K562 (cell line): ENCODE measurements at regions not wholly inside any gene's neighbourhood (a gene's known extent, or its start where the extent isn't known, plus 50 kb on each side); places are given as distances from the start of the nearest gene placed in this dataset.

ENCODE experiments used
- ATAC-seq: fragments of 200-7000 bp; cut with Tn5 transposase; 3 replicates; pipeline ENCODE4 v1.9.1; 2020; ENCODE audit warnings: moderate library complexity
- BruUV-seq: library from RNA; stranded (reverse); fragments of 400-500 nt; replicated peaks from 2 replicates; lab custom pipeline; 2021; lab: Mats Ljungman, UMichigan
- CTCF ChIA-PET: fragments of 300-600 bp; formaldehyde crosslinking; extraction: SDS; loops from one replicate; lab custom pipeline; 2021; ENCODE audit warnings: low intra/inter-chr PET ratio; lab: Yijun Ruan, JAX
- POLR2A ChIA-PET: fragments of 300-600, 350-650 bp; sonication (Branson Sonifier 250); formaldehyde crosslinking; extraction: SDS; loops from one replicate; lab custom pipeline; 2021; ENCODE audit warnings: antibody characterized with exemption, inconsistent platforms; lab: Yijun Ruan, JAX
- DNase-seq, 4 experiments: peaks; one replicate each; pipeline versions ENCODE4 v3.0.0 to v3.0.0-alpha.2; 2011 to 2018; ENCODE audit warnings: low spot score in 3 of 4, mixed read lengths in 3 of 4; ENCODE audit errors: extremely low read depth in 1 of 4
- FAIRE-seq: peaks from 2 replicates; lab custom pipeline; 2011; peaks lifted over from hg19 to GRCh38; lab: Jason Lieb, UNC
- H2AFZ ChIP-seq: 2 replicates; pipeline ENCODE4 v1.6.0; 2011; ENCODE audit warnings: low read depth, low read length, control low read depth, inconsistent platforms
- H3K27ac ChIP-seq: fragments of 200-600 bp; 3 replicates; pipeline ENCODE4 v1.8.0; 2011; ENCODE audit warnings: low read depth, mild to moderate bottlenecking, control low read depth, inconsistent platforms, low read length, moderate library complexity, mixed read lengths; ENCODE audit errors: extremely low read depth
- H3K27me3 ChIP-seq, 2 experiments: fragments of 300-600 bp in 1 of 2; 2 replicates in 1 of 2; 3 replicates in 1 of 2; pipeline versions ENCODE4 v1.6.0 to v1.8.0; 2011; ENCODE audit warnings: inconsistent platforms in 2 of 2, low read length in 2 of 2, mild to moderate bottlenecking in 1 of 2, mixed read lengths in 1 of 2, moderate library complexity in 1 of 2; ENCODE audit not compliant: control insufficient read depth in 2 of 2, insufficient read depth in 2 of 2
- H3K36me3 ChIP-seq: fragments of 300-600 bp; 3 replicates; pipeline ENCODE4 v1.8.0; 2011; ENCODE audit warnings: mild to moderate bottlenecking, low read length, inconsistent platforms; ENCODE audit not compliant: control insufficient read depth, insufficient read depth
- H3K4me1 ChIP-seq, 2 experiments: fragments of 200-600 bp in 1 of 2; replicated peaks in 1 of 2; 2 replicates in 1 of 2; 3 replicates in 1 of 2; pipeline versions ENCODE4 v1.5.1 to v1.8.0; 2011; ENCODE audit warnings: inconsistent platforms in 2 of 2, low read length in 2 of 2, mild to moderate bottlenecking in 1 of 2, mixed read lengths in 1 of 2, moderate library complexity in 1 of 2; ENCODE audit not compliant: control insufficient read depth in 2 of 2, insufficient read depth in 2 of 2
- H3K4me2 ChIP-seq: 2 replicates; pipeline ENCODE4 v1.6.1; 2011; ENCODE audit warnings: low read length, control low read depth, inconsistent platforms, mixed read lengths; ENCODE audit not compliant: insufficient read depth
- H3K4me3 ChIP-seq: fragments of 200-600 bp; sonication (generic), shearing (Covaris generic); 2 replicates; pipeline ENCODE4 v1.5.1; 2016; ENCODE audit warnings: control low read depth, inconsistent platforms
- H3K79me2 ChIP-seq: fragments of 200-600 bp; 3 replicates; pipeline ENCODE4 v1.8.0; 2011; ENCODE audit warnings: low read length, inconsistent platforms; ENCODE audit not compliant: control insufficient read depth, insufficient read depth
- H3K9ac ChIP-seq, 2 experiments: 2 replicates each; pipeline versions ENCODE4 v1.6.0 to v1.6.1; 2011; ENCODE audit warnings: low read depth in 2 of 2, low read length in 2 of 2, control low read depth in 1 of 2, inconsistent platforms in 1 of 2, mild to moderate bottlenecking in 1 of 2, mixed read lengths in 1 of 2; ENCODE audit not compliant: insufficient read depth in 1 of 2
- H3K9me1 ChIP-seq: one replicate; pipeline ENCODE4 v1.6.0; 2011; ENCODE audit warnings: inconsistent platforms, mild to moderate bottlenecking, low read length, moderate library complexity; ENCODE audit not compliant: control insufficient read depth, insufficient read depth
- H3K9me3 ChIP-seq: replicated peaks from 2 replicates; pipeline ENCODE4 v1.5.1; 2011; ENCODE audit warnings: low read depth, low read length, inconsistent platforms; ENCODE audit not compliant: control insufficient read depth, insufficient read depth
- H4K20me1 ChIP-seq: replicated peaks from 2 replicates; pipeline ENCODE4 v1.6.1; 2011; ENCODE audit warnings: low read length, inconsistent platforms, mixed read lengths; ENCODE audit not compliant: control insufficient read depth, insufficient read depth
- BRF1 ChIP-seq: IDR thresholded peaks from 3 replicates; pipeline ENCODE4 v1.6.1; 2011; ENCODE audit warnings: borderline replicate concordance, mild to moderate bottlenecking; ENCODE audit not compliant: insufficient read length; ENCODE audit errors: extremely low read depth
- PPARD ChIP-seq: fragments of 250-450 bp; sonication (Bioruptor Pico); IDR thresholded peaks from 2 replicates; pipeline ENCODE4 v1.8.0; 2022; ENCODE audit warnings: inconsistent platforms, mild to moderate bottlenecking, moderate library complexity
- SAP30 ChIP-seq: fragments of 200-600 bp; sonication (generic); IDR thresholded peaks from 2 replicates; pipeline ENCODE4 v1.6.1; 2012; ENCODE audit warnings: borderline replicate concordance, low read depth, mild to moderate bottlenecking, moderate library complexity, low read length, control low read depth, inconsistent platforms; ENCODE audit not compliant: insufficient read depth, poor library complexity, severe bottlenecking
- XRCC3 ChIP-seq: fragments of 450-650 bp; IDR thresholded peaks from 2 replicates; pipeline ENCODE4 v1.6.1; 2017; ENCODE audit warnings: mild to moderate bottlenecking, moderate library complexity
- WGBS: fragments of 100-300 bp; shearing (Covaris generic); methylation state at CpG from one replicate; pipeline ENCODE4 v1.1.6; 2016; ENCODE audit warnings: low coverage, mixed read lengths; ENCODE audit not compliant: insufficient coverage; ENCODE audit errors: missing lambda C conversion rate; 5-methylcytosine and 5-hydroxymethylcytosine counted together
- in situ Hi-C: fragments of 300-500 bp; cut with MboI; formaldehyde crosslinking; loops from 4 replicates; pipeline ENCODE4 v1.15.0; 2018; ENCODE audit warnings: inconsistent platforms, mixed read lengths
- intact Hi-C: fragments of 100-400 bp; cut with micrococcal nuclease; formaldehyde crosslinking; loops from 2 replicates; pipeline ENCODE4 v1.14.2; 2022
- TF ChIP-seq, protein P1 (sequence below), 2 experiments: fragments of 450-650 bp; IDR thresholded peaks; 2 replicates each; pipeline ENCODE4 v1.6.1; 2016; ENCODE audit warnings: mild to moderate bottlenecking in 2 of 2, borderline replicate concordance in 1 of 2, low read depth in 1 of 2, moderate library complexity in 1 of 2
- TF ChIP-seq, protein P2 (sequence below), 2 experiments: fragments of 450-650 bp in 1 of 2; sonication (generic) in 1 of 2; formaldehyde crosslinking; conservative IDR thresholded peaks; 2 replicates each; pipeline versions ENCODE4 v1.4.0 to v1.8.1; 2020 to 2022; ENCODE audit warnings: mild to moderate bottlenecking in 1 of 2, missing genetic modification reagents in 1 of 2
- TF ChIP-seq, protein P3 (sequence below): fragments of 250-450 bp; sonication (Bioruptor Pico); IDR thresholded peaks from 2 replicates; pipeline ENCODE4 v1.8.0; 2022; ENCODE audit warnings: inconsistent platforms
- TF ChIP-seq, protein P4 (sequence below): fragments of 450-650 bp; formaldehyde crosslinking; IDR thresholded peaks from 2 replicates; pipeline ENCODE4 v1.4.0; 2020; ENCODE audit warnings: mild to moderate bottlenecking, mixed read lengths

DNA sequence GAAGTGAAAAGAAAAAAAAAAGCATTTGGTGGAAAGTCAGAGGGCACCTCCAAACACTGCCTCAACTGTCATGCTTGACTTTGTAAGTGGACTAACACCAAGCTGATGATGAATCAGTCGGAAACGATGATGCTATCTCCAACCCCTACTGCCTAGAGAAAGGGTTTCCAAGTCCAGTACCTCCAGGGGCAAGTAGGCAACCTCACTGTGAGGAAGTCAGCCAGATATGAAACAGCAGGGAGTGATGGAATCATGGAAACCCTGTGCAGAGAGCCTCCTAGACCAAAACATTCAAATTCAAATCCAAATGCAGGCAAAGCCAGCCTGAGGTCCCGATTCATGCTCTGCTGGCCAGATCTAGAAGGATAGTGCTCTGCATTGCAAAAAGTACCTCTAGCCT is 100.9 kb upstream of the SERP2 start:
- DNase-seq, result peak in 1 of 4 experiments; percentile 13
- Histone ChIP-seq H3K4me3 (no peak overlapping the region), H3K9me1 (no peaks in the 10 kb centered on the region), H3K36me3 (no peaks in the 10 kb centered on the region), H3K4me1 (peaks cover 0 to 35% of the 10 kb centered on the region in 2 experiments; a peak in 4 of 5 replicates), H3K27me3 (no peaks in the 10 kb centered on the region; a peak in 1 of 5 replicates), H3K79me2 (no peaks in the 10 kb centered on the region), H3K9me3 (no peaks in the 10 kb centered on the region), H4K20me1 (no peaks in the 10 kb centered on the region), H3K27ac (no peak overlapping the region), H2AFZ (no peak overlapping the region), H3K9ac (no peak overlapping the region), H3K4me2 (no peak overlapping the region)
- no peak for FAIRE-seq
- in situ Hi-C loops, result no loop called here
- WGBS, result 3% methylated on average over 3 of the region's 3 CpGs
- no TSS peak for BruUV-seq
- intact Hi-C loops, result no loop called here
- ChIA-PET POLR2A (no interaction called here), CTCF (no interaction called here)
- no peak; the same call in 2 of the 3 replicates for ATAC-seq
- TF ChIP-seq, protein P1, sequence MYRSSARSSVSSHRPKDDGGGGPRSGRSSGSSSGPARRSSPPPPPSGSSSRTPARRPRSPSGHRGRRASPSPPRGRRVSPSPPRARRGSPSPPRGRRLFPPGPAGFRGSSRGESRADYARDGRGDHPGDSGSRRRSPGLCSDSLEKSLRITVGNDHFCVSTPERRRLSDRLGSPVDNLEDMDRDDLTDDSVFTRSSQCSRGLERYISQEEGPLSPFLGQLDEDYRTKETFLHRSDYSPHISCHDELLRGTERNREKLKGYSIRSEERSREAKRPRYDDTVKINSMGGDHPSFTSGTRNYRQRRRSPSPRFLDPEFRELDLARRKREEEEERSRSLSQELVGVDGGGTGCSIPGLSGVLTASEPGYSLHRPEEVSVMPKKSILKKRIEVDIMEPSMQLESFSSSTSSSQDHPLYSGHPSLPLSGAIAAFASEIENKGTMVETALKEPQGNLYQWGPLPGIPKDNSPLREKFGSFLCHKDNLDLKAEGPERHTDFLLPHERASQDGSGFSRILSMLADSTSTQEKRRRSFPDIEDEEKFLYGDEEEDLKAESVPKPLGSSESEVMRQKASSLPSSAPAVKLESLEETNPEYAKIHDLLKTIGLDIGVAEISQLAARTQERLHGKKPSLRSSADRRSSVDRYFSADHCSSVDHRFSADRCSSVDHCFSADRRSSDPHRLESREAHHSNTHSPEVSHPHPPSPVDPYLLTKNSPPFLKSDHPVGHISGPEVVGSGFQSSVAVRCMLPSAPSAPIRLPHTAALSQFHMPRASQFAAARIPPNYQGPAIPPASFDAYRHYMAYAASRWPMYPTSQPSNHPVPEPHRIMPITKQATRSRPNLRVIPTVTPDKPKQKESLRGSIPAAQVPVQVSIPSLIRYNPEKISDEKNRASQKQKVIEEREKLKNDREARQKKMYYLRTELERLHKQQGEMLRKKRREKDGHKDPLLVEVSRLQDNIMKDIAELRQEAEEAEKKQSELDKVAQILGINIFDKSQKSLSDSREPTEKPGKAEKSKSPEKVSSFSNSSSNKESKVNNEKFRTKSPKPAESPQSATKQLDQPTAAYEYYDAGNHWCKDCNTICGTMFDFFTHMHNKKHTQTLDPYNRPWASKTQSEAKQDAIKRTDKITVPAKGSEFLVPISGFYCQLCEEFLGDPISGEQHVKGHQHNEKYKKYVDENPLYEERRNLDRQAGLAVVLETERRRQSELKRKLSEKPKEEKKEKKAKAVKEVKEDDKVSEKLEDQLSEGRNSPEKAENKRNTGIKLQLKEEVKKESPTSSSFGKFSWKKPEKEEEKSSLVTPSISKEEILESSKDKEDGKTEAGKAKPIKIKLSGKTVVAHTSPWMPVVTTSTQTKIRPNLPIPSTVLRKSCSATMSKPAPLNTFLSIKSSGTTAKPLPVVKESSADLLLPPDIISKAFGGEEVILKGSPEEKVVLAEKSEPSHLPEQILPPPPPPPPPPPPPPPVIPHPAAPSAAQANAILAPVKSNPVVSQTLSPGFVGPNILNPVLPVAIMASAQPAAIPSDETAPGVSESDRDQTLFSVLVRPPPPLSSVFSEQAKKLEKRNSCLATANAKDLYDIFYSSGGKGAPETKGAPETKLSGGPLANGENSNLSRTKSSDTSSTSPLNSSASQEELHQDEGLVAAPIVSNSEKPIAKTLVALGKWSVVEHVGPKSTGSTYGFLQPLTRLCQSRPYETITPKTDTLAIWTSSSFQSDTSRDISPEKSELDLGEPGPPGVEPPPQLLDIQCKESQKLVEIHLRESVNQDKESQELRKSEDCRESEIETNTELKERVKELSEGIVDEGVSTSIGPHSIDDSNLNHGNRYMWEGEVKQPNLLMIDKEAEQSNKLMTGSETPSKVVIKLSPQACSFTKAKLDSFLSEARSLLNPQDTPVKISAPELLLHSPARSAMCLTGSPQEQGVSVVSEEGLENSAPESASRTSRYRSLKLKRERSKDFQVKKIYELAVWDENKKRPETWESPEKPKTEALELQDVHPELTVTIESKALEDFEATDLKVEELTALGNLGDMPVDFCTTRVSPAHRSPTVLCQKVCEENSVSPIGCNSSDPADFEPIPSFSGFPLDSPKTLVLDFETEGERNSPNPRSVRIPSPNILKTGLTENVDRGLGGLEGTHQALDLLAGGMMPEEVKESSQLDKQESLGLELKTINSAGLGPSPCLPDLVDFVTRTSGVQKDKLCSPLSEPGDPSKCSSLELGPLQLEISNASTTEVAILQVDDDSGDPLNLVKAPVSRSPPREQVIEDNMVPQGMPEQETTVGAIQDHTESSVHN (IDR thresholded peaks at IDR 0.05; ENCODE audit: borderline replicate concordance in 1 of 2, low read depth in 1 of 2), result 0 out of 4 replicates have a peak, but pooled peaks of 1 of the 2 experiments have one; percentile 19
- TF ChIP-seq BRF1 (no peak), PPARD (CRISPR knock-in tag) (no peak), SAP30 (no peak), XRCC3 (no peak)
- TF ChIP-seq, protein P2, sequence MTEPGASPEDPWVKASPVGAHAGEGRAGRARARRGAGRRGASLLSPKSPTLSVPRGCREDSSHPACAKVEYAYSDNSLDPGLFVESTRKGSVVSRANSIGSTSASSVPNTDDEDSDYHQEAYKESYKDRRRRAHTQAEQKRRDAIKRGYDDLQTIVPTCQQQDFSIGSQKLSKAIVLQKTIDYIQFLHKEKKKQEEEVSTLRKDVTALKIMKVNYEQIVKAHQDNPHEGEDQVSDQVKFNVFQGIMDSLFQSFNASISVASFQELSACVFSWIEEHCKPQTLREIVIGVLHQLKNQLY (CRISPR knock-in tag; conservative IDR thresholded peaks at IDR 0.05), result no peak
- TF ChIP-seq, protein P3, sequence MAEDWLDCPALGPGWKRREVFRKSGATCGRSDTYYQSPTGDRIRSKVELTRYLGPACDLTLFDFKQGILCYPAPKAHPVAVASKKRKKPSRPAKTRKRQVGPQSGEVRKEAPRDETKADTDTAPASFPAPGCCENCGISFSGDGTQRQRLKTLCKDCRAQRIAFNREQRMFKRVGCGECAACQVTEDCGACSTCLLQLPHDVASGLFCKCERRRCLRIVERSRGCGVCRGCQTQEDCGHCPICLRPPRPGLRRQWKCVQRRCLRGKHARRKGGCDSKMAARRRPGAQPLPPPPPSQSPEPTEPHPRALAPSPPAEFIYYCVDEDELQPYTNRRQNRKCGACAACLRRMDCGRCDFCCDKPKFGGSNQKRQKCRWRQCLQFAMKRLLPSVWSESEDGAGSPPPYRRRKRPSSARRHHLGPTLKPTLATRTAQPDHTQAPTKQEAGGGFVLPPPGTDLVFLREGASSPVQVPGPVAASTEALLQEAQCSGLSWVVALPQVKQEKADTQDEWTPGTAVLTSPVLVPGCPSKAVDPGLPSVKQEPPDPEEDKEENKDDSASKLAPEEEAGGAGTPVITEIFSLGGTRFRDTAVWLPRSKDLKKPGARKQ (CRISPR knock-in tag), result no peak
- TF ChIP-seq, protein P4, sequence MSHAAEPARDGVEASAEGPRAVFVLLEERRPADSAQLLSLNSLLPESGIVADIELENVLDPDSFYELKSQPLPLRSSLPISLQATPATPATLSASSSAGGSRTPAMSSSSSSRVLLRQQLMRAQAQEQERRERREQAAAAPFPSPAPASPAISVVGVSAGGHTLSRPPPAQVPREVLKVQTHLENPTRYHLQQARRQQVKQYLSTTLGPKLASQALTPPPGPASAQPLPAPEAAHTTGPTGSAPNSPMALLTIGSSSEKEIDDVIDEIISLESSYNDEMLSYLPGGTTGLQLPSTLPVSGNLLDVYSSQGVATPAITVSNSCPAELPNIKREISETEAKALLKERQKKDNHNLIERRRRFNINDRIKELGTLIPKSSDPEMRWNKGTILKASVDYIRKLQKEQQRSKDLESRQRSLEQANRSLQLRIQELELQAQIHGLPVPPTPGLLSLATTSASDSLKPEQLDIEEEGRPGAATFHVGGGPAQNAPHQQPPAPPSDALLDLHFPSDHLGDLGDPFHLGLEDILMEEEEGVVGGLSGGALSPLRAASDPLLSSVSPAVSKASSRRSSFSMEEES (CRISPR knock-in tag), result no peak
